GM23338 (cell line): ENCODE measurements at regions not wholly inside any gene's neighbourhood (a gene's known extent, or its start where the extent isn't known, plus 50 kb on each side); places are given as distances from the start of the nearest gene placed in this dataset.

ENCODE experiments used
- CTCF ChIP-seq, 2 experiments: fragments of 200-600 bp in 1 of 2; sonication (generic) in 1 of 2; conservative IDR thresholded peaks; 2 replicates each; pipeline versions ENCODE4 v1.5.1 to v1.6.1; 2016 to 2017; ENCODE audit warnings: antibody characterized with exemption in 2 of 2, low read depth in 2 of 2, mild to moderate bottlenecking in 2 of 2, moderate library complexity in 1 of 2
- EZH2 ChIP-seq: fragments of 200-600 bp; sonication (generic); IDR thresholded peaks from one replicate; pipeline ENCODE4 v1.8.0; 2017; ENCODE audit warnings: antibody characterized with exemption, mild to moderate bottlenecking, low read depth; ENCODE audit not compliant: unreplicated experiment
- EZH2phosphoT487 ChIP-seq: fragments of 200-600 bp; sonication (generic); IDR thresholded peaks from one replicate; pipeline ENCODE4 v1.8.1; 2018; ENCODE audit warnings: antibody characterized with exemption; ENCODE audit not compliant: unreplicated experiment
- NANOG ChIP-seq: IDR thresholded peaks from 2 replicates; pipeline ENCODE4 v1.6.1; 2016; ENCODE audit warnings: antibody characterized with exemption, borderline replicate concordance
- POLR2AphosphoS5 ChIP-seq: IDR thresholded peaks from 2 replicates; pipeline ENCODE4 v1.6.1; 2016; ENCODE audit warnings: antibody characterized with exemption, low read depth
- REST ChIP-seq: IDR thresholded peaks from one replicate; pipeline ENCODE4 v1.6.1; 2018; ENCODE audit warnings: antibody characterized with exemption; ENCODE audit not compliant: unreplicated experiment
- STAT1 ChIP-seq: IDR thresholded peaks from one replicate; pipeline ENCODE4 v1.6.1; 2016; ENCODE audit warnings: antibody characterized with exemption; ENCODE audit not compliant: unreplicated experiment
- ZNF331 ChIP-seq: fragments of 250-450 bp; sonication (Bioruptor Pico); IDR thresholded peaks from 2 replicates; pipeline ENCODE4 v1.5.0; 2020; ENCODE audit warnings: low read depth, mild to moderate bottlenecking, moderate library complexity
- ZNF462 ChIP-seq: fragments of 250-450 bp; sonication (Bioruptor Pico); IDR thresholded peaks from 2 replicates; pipeline ENCODE4 v1.5.0; 2020; ENCODE audit warnings: mild to moderate bottlenecking, moderate library complexity

- TF ChIP-seq CTCF (conservative IDR thresholded peaks at IDR 0.05; ENCODE audit: low read depth in 2 of 2) (no peak), POLR2AphosphoS5 (no peak), REST (no peak), STAT1 (no peak), EZH2phosphoT487 (no peak), NANOG (no peak), ZNF331 (CRISPR knock-in tag) (no peak), ZNF462 (no peak), EZH2 (no peak)
Observed at GRCh38 chr4:126541820-126542219, 1090.9 kb upstream of the INTU start.
